ENCODE measurements at regions not wholly inside any gene's neighbourhood (a gene's known extent, or its start where the extent isn't known, plus 50 kb on each side); places are given as distances from the start of the nearest gene placed in this dataset.

GRCh38 chr3:36248374-36248773 lies 131.9 kb upstream of the STAC start:
- Histone ChIP-seq H3K9ac (ENCODE audit: low read depth, low read length) (no peak overlapping the region), H3K36me3 (ENCODE audit: insufficient read depth, low read depth, low read length) (no peaks in the 10 kb centered on the region), H3K27ac (ENCODE audit: low read length) (no peak overlapping the region), H3K27me3 (ENCODE audit: insufficient read depth, low read length) (no peaks in the 10 kb centered on the region), H3K4me1 (ENCODE audit: insufficient read depth, low read length) (no peaks in the 10 kb centered on the region), H3K9me3 (ENCODE audit: insufficient read depth, low read depth, low read length) (peaks cover 6% of the 10 kb centered on the region; the same call in 1 of the 2 replicates), H3K4me3 (ENCODE audit: low read length) (no peak overlapping the region)

GRCh38 chr3:36250191-36250590 lies 130.1 kb upstream of the STAC start:
- no peak overlapping the region for H3K9ac ChIP-seq (ENCODE audit: low read depth, low read length)
- no peaks in the 10 kb centered on the region for H3K4me1 ChIP-seq (ENCODE audit: insufficient read depth, low read length)
- H3K36me3 ChIP-seq (ENCODE audit: insufficient read depth, low read depth, low read length), result no peaks in the 10 kb centered on the region
- no peak overlapping the region for H3K27ac ChIP-seq (ENCODE audit: low read length)
- peaks cover 6% of the 10 kb centered on the region; the same call in 1 of the 2 replicates for H3K9me3 ChIP-seq (ENCODE audit: insufficient read depth, low read depth, low read length)
- H3K4me3 ChIP-seq (ENCODE audit: low read length), result no peak overlapping the region
- H3K27me3 ChIP-seq (ENCODE audit: insufficient read depth, low read length), result no peaks in the 10 kb centered on the region

- no peak overlapping the region for H3K4me3 ChIP-seq (ENCODE audit: low read length)
- no peaks in the 10 kb centered on the region for H3K4me1 ChIP-seq (ENCODE audit: insufficient read depth, low read length)
- no peak overlapping the region for H3K27ac ChIP-seq (ENCODE audit: low read length)
- peaks cover under 1% of the 10 kb centered on the region; the same call in 1 of the 2 replicates for H3K9me3 ChIP-seq (ENCODE audit: insufficient read depth, low read depth, low read length)
- H3K36me3 ChIP-seq (ENCODE audit: insufficient read depth, low read depth, low read length), result no peaks in the 10 kb centered on the region
- H3K9ac ChIP-seq (ENCODE audit: low read depth, low read length), result no peak overlapping the region
- H3K27me3 ChIP-seq (ENCODE audit: insufficient read depth, low read length), result no peaks in the 10 kb centered on the region
Observed at GRCh38 chr3:36257158-36257852, 123.0 kb upstream of the STAC start.

- Histone ChIP-seq H3K27me3 (ENCODE audit: insufficient read depth, low read length) (no peaks in the 10 kb centered on the region), H3K36me3 (ENCODE audit: insufficient read depth, low read depth, low read length) (no peaks in the 10 kb centered on the region), H3K4me1 (ENCODE audit: insufficient read depth, low read length) (no peaks in the 10 kb centered on the region), H3K9ac (ENCODE audit: low read depth, low read length) (no peak overlapping the region), H3K9me3 (ENCODE audit: insufficient read depth, low read depth, low read length) (no peaks in the 10 kb centered on the region), H3K27ac (ENCODE audit: low read length) (no peak overlapping the region), H3K4me3 (ENCODE audit: low read length) (no peak overlapping the region)
Observed at GRCh38 chr3:36258421-36258820, 121.9 kb upstream of the STAC start.

GRCh38 chr3:36259580-36259979 lies 120.7 kb upstream of the STAC start:
- Histone ChIP-seq H3K9ac (ENCODE audit: low read depth, low read length) (no peak overlapping the region), H3K4me1 (ENCODE audit: insufficient read depth, low read length) (no peaks in the 10 kb centered on the region), H3K4me3 (ENCODE audit: low read length) (no peak overlapping the region), H3K27ac (ENCODE audit: low read length) (no peak overlapping the region), H3K36me3 (ENCODE audit: insufficient read depth, low read depth, low read length) (no peaks in the 10 kb centered on the region), H3K27me3 (ENCODE audit: insufficient read depth, low read length) (no peaks in the 10 kb centered on the region), H3K9me3 (ENCODE audit: insufficient read depth, low read depth, low read length) (no peaks in the 10 kb centered on the region)

GRCh38 chr3:36269274-36269673 lies 111.0 kb upstream of the STAC start:
- H3K4me1 ChIP-seq (ENCODE audit: insufficient read depth, low read length), result no peaks in the 10 kb centered on the region
- no peaks in the 10 kb centered on the region for H3K36me3 ChIP-seq (ENCODE audit: insufficient read depth, low read depth, low read length)
- no peak overlapping the region for H3K27ac ChIP-seq (ENCODE audit: low read length)
- H3K4me3 ChIP-seq (ENCODE audit: low read length), result no peak overlapping the region
- no peaks in the 10 kb centered on the region for H3K27me3 ChIP-seq (ENCODE audit: insufficient read depth, low read length)
- no peak overlapping the region for H3K9ac ChIP-seq (ENCODE audit: low read depth, low read length)
- no peaks in the 10 kb centered on the region for H3K9me3 ChIP-seq (ENCODE audit: insufficient read depth, low read depth, low read length)

GRCh38 chr3:36282766-36283165 lies 97.5 kb upstream of the STAC start:
- H3K4me3 ChIP-seq (ENCODE audit: low read length), result no peak overlapping the region
- H3K9ac ChIP-seq (ENCODE audit: low read depth, low read length), result no peak overlapping the region
- H3K4me1 ChIP-seq (ENCODE audit: insufficient read depth, low read length), result no peaks in the 10 kb centered on the region
- H3K27me3 ChIP-seq (ENCODE audit: insufficient read depth, low read length), result no peaks in the 10 kb centered on the region
- H3K9me3 ChIP-seq (ENCODE audit: insufficient read depth, low read depth, low read length), result peaks cover 10% of the 10 kb centered on the region; the same call in 1 of the 2 replicates
- no peaks in the 10 kb centered on the region for H3K36me3 ChIP-seq (ENCODE audit: insufficient read depth, low read depth, low read length)
- no peak overlapping the region for H3K27ac ChIP-seq (ENCODE audit: low read length)

GRCh38 chr3:36295296-36295695 lies 85.0 kb upstream of the STAC start:
- Histone ChIP-seq H3K27ac (ENCODE audit: low read length) (no peak overlapping the region), H3K27me3 (ENCODE audit: insufficient read depth, low read length) (no peaks in the 10 kb centered on the region), H3K4me3 (ENCODE audit: low read length) (no peak overlapping the region), H3K9me3 (ENCODE audit: insufficient read depth, low read depth, low read length) (no peaks in the 10 kb centered on the region), H3K4me1 (ENCODE audit: insufficient read depth, low read length) (no peaks in the 10 kb centered on the region), H3K36me3 (ENCODE audit: insufficient read depth, low read depth, low read length) (no peaks in the 10 kb centered on the region), H3K9ac (ENCODE audit: low read depth, low read length) (no peak overlapping the region)

- Histone ChIP-seq H3K4me1 (ENCODE audit: insufficient read depth, low read length) (no peaks in the 10 kb centered on the region), H3K36me3 (ENCODE audit: insufficient read depth, low read depth, low read length) (no peaks in the 10 kb centered on the region), H3K27me3 (ENCODE audit: insufficient read depth, low read length) (no peaks in the 10 kb centered on the region), H3K4me3 (ENCODE audit: low read length) (no peak overlapping the region), H3K9me3 (ENCODE audit: insufficient read depth, low read depth, low read length) (no peaks in the 10 kb centered on the region), H3K9ac (ENCODE audit: low read depth, low read length) (no peak overlapping the region), H3K27ac (ENCODE audit: low read length) (no peak overlapping the region)
Observed at GRCh38 chr3:36297195-36297594, 83.1 kb upstream of the STAC start.

- Histone ChIP-seq H3K36me3 (ENCODE audit: insufficient read depth, low read depth, low read length) (no peaks in the 10 kb centered on the region), H3K9me3 (ENCODE audit: insufficient read depth, low read depth, low read length) (no peaks in the 10 kb centered on the region), H3K27ac (ENCODE audit: low read length) (no peak overlapping the region)
Observed at GRCh38 chr3:36298188-36298587, 82.1 kb upstream of the STAC start.

GRCh38 chr3:36302158-36302509 lies 78.2 kb upstream of the STAC start:
- H3K27me3 ChIP-seq (ENCODE audit: insufficient read depth, low read length), result no peaks in the 10 kb centered on the region
- H3K9me3 ChIP-seq (ENCODE audit: insufficient read depth, low read depth, low read length), result no peaks in the 10 kb centered on the region
- no peak overlapping the region for H3K4me3 ChIP-seq (ENCODE audit: low read length)
- no peaks in the 10 kb centered on the region for H3K36me3 ChIP-seq (ENCODE audit: insufficient read depth, low read depth, low read length)
- no peak overlapping the region for H3K9ac ChIP-seq (ENCODE audit: low read depth, low read length)
- H3K4me1 ChIP-seq (ENCODE audit: insufficient read depth, low read length), result no peaks in the 10 kb centered on the region
- no peak overlapping the region for H3K27ac ChIP-seq (ENCODE audit: low read length)

More at GRCh38 chr3:36298188-36298587, 82.1 kb upstream of the STAC start:
- no peaks in the 10 kb centered on the region for H3K4me1 ChIP-seq (ENCODE audit: insufficient read depth, low read length)
- no peaks in the 10 kb centered on the region for H3K27me3 ChIP-seq (ENCODE audit: insufficient read depth, low read length)
- H3K4me3 ChIP-seq (ENCODE audit: low read length), result no peak overlapping the region
- H3K9ac ChIP-seq (ENCODE audit: low read depth, low read length), result no peak overlapping the region

- H3K4me3 ChIP-seq (ENCODE audit: low read length), result no peak overlapping the region
- H3K4me1 ChIP-seq (ENCODE audit: insufficient read depth, low read length), result no peaks in the 10 kb centered on the region
- H3K27me3 ChIP-seq (ENCODE audit: insufficient read depth, low read length), result no peaks in the 10 kb centered on the region
- H3K27ac ChIP-seq (ENCODE audit: low read length), result no peak overlapping the region
- H3K9me3 ChIP-seq (ENCODE audit: insufficient read depth, low read depth, low read length), result no peaks in the 10 kb centered on the region
- H3K9ac ChIP-seq (ENCODE audit: low read depth, low read length), result no peak overlapping the region
- H3K36me3 ChIP-seq (ENCODE audit: insufficient read depth, low read depth, low read length), result no peaks in the 10 kb centered on the region
Observed at GRCh38 chr3:36302626-36303025, 77.7 kb upstream of the STAC start.

Measured in iPS-20b (cell line).